Cardiac fibroblast (primary cell): ENCODE measurements at regions not wholly inside any gene's neighbourhood (a gene's known extent, or its start where the extent isn't known, plus 50 kb on each side); places are given as distances from the start of the nearest gene placed in this dataset.

Experiments
- DNase-seq, 2 donors: peaks; one replicate each; pipeline versions ENCODE4 v3.0.0 to v3.0.0-alpha.2; 2010; ENCODE audit warnings: low read depth in 2 of 2
- H3K4me3 ChIP-seq, 2 donors: replicated peaks in 1 of 2; 1 replicate in 1 of 2; 2 replicates in 1 of 2; pipeline ENCODE4 v1.5.1; 2011; ENCODE audit warnings: low read depth in 2 of 2, low read length in 2 of 2, mild to moderate bottlenecking in 2 of 2, moderate library complexity in 1 of 2
- CTCF ChIP-seq: IDR thresholded peaks from one replicate; pipeline ENCODE4 v1.5.1; 2011; ENCODE audit warnings: low read depth, mild to moderate bottlenecking, low read length, inconsistent platforms

GRCh38 chr2:133811409-133812125 lies 243.3 kb upstream of the NCKAP5 start:
- no peak for TF ChIP-seq CTCF
- H3K4me3 ChIP-seq = no peak overlapping the region
- no peak for DNase-seq

GRCh38 chr2:133812826-133813617 lies 244.8 kb upstream of the NCKAP5 start:
- no peak overlapping the region for H3K4me3 ChIP-seq
- peak; percentile 50 to 62 for DNase-seq
- no peak for TF ChIP-seq CTCF

GRCh38 chr2:133814890-133815289 lies 246.6 kb upstream of the NCKAP5 start:
- no peak for DNase-seq
- no peak for TF ChIP-seq CTCF
- H3K4me3 ChIP-seq = no peak overlapping the region

- no peak for DNase-seq
- no peak overlapping the region for H3K4me3 ChIP-seq
- no peak for TF ChIP-seq CTCF
Measured at GRCh38 chr2:133816037-133816436, 247.8 kb upstream of the NCKAP5 start.

- DNase-seq = peak; percentile 90 to 98
Measured at GRCh38 chr2:133817680-133818566, 249.7 kb upstream of the NCKAP5 start.

GRCh38 chr2:133818661-133819060 lies 250.4 kb upstream of the NCKAP5 start:
- no peak for TF ChIP-seq CTCF
- no peak overlapping the region for H3K4me3 ChIP-seq
- DNase-seq = no peak

More at GRCh38 chr2:133817680-133818566, 249.7 kb upstream of the NCKAP5 start:
- TF ChIP-seq CTCF = no peak
- H3K4me3 ChIP-seq = no peak overlapping the region
